HG03442 (cell line): ENCODE measurements at regions not wholly inside any gene's neighbourhood (a gene's known extent, or its start where the extent isn't known, plus 50 kb on each side); places are given as distances from the start of the nearest gene placed in this dataset.

Experiments used
- ATAC-seq: cut with Tn5 transposase; IDR thresholded peaks from one replicate; pipeline ENCODE4 v1.9.1; 2021; ENCODE audit warnings: mild to moderate bottlenecking, moderate library complexity; ENCODE audit not compliant: unreplicated experiment

GRCh38 chr12:97082029-97082428 lies 175.0 kb downstream of the NEDD1 start:
- no peak for ATAC-seq

DNA sequence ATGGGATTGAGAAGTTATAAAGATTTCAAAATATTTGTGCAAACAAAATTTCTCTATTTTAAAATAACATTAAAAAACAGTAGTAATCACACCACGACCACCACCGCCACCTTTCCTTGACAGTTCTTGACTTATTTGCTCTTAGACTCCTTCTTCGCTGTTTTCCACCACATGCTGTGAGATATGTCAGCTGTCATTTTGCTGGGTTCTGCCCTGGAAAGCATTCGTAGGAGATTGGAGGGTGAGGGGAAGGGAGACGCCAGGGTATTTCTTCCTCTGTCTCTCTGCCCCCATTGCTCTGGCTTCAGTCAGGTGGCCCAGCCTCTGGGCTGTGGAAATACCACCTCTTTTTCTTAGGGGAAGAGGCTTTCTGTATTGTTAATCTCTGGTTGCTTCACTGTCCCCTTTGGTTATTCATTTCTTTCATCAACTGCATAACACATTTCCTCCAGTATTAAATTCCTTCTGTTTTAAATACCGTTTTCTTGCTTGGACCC lies 186.2 kb downstream of the NEDD1 start:
- no peak for ATAC-seq

DNA sequence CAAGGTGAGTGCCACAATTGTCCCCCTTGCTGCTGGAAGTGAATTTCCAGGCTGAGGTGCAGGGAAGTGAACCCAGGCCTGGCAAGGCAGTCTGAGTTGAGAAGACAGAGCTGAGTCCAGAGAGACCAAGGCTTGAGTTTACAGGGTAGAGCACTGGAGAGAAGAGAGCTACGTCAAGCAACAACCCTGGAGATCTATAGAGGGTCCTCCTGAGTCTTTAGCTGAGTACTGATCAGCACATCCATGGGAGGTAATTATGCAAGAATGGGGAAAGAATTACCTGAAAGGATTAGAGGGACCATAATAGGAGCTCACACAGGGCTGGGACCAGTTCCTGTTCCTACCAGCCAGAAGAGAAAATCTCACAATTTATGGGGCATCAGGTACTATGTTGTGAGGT lies 190.7 kb downstream of the NEDD1 start:
- no peak for ATAC-seq

DNA sequence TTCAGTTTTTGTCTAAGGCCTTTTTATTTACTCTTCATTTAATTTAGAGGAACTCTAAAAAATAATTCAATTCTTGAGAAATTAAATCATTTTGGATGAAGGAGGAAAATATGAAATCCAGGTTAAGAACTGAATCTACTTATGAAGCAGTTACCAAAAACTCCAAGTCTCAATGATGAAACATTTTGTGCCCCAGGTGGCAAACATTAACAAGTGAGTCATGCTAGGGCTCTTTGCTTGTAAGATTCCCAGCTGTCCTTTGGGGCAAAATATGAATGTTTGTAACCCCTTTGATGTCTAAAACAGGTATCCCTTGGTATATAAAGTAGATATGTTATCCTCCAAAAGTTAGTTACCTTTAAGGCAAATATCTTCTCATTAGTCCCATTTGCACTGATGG lies 202.4 kb downstream of the NEDD1 start:
- no peak for ATAC-seq

- no peak for ATAC-seq
Observed at GRCh38 chr12:97112136-97112535, 205.1 kb downstream of the NEDD1 start.

DNA sequence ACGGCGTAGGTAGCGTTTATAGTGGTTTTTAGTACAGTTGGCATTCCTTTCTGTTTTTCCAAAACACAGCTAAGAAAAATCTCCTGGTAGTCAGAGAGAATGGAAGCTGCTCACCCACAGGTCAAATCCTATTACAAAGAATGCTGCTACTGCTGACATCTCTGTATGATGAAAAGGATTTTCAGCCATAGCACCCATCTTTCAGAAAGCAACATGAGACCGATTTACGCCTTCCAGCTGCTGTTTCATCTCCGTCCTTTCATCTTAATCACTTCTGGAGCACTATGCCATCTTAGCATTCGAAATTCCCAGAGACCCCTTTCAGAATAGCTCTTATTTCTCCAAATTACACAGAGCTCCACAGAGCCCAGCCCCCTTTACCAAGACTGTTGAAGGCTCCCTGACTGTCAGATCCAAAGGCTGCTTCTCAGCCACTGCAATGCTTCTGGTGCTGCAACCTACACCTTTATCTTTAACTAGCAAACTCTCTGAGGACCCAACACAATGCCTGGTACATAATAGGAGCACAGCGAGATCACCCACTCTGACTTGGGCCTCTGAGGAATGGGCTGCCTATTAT lies 211.8 kb downstream of the NEDD1 start:
- ATAC-seq = no peak

GRCh38 chr12:97127061-97127460 lies 220.0 kb downstream of the NEDD1 start:
- ATAC-seq = no peak

- ATAC-seq = no peak
Observed at GRCh38 chr12:97131220-97131981, 224.3 kb downstream of the NEDD1 start.

DNA sequence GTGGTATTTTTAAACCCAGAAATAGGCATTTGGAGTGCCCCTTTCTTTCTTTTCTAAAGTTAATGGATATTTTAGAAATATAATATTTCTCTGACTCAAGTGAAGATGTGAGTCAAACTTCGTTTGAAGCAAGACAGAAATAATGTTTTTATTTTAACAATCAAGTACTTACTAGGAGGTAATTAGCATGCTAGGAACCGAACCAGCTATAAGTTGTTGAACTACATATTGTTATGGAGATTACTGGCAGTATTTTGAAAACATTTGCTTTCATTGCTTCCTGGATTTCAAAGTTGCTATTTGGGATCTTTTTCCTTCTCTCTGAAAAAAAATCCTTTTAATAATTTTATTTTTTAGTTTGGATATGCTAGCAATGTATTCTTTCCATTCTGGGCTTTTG lies 225.2 kb downstream of the NEDD1 start:
- no peak for ATAC-seq

DNA sequence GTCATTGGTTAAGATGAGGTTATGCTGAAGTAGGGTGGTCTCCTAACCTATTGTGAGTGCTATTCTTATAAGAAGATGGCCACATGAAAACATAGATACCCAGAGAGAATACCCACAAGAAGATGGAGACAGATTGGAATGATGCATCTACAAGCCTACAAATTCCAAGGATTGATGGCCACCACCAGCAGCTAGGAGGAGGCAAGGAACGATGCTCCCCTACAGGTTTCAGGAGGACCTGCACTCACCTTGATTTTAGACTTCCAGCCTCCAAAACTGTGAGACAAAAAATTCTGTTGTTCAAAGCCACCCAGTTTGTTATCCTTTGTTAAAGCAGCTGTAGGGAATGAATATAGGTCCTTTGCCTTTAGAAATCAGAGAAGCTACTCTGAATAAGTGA lies 227.4 kb downstream of the NEDD1 start:
- ATAC-seq = no peak

- ATAC-seq = no peak
Observed at GRCh38 chr12:97140355-97140754, 233.3 kb downstream of the NEDD1 start.

- no peak for ATAC-seq
Observed at GRCh38 chr12:97142737-97143410, 235.8 kb downstream of the NEDD1 start.

- ATAC-seq = peak; percentile 100
Observed at GRCh38 chr12:97148941-97149559, 242.0 kb downstream of the NEDD1 start.

DNA sequence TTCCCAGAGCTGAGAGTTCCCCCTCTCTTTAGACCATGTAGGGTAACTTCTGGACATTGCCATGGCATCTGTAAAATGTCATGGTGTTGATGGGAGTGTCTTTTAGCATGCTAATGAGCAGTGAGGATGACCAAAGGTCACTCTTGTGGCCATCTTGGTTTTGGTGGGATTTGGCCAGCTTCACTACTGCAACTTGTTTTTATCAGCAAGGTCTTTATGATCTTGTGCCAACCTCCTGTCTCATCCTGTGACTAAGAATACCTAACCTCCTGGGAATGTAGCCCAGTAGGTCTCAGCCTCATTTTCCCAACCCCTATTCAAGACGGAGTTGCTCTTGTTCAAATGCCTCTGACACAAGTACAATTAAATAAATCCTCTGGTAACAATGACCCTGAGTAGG lies 244.4 kb downstream of the NEDD1 start:
- no peak for ATAC-seq

DNA sequence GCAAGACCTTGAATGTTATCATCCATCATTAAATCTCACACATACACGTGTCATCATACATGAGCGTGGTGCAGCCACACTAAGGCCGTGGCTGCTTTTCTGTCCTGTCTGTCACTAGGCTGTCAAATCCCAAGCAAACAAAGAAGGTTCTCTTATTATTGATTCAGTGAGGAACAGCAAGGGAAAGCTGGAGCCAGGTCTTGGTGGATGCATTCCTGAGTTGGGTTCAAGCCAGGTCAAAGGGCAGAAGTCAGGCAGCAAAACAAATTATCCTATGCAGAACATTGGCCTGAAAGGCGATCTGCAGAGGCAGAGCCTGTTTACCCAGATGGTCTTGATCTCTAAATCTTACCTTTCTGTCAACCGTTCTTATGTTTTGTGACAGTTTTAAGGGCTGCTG lies 252.3 kb downstream of the NEDD1 start:
- no peak for ATAC-seq

- ATAC-seq = no peak
Observed at GRCh38 chr12:97160277-97160676, 253.2 kb downstream of the NEDD1 start.

DNA sequence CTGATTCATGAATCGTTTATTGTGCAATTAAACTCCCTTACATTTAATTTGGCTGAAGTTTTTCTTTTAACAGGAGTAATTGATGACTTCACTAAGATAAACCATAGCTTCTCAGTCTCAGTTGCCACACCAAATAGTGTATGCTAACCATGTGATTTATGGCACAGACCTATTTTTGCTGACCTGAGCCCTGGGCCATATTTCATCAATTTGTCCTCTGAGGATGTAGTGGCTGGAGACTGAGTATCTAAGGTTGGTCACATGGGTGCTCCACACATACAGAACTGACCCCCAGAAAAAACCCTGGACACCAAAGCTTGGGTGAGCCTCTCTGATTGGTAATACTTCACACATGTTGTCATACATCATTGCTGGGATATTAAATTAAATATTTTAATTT lies 255.1 kb downstream of the NEDD1 start:
- ATAC-seq = no peak

GRCh38 chr12:97164936-97165335 lies 257.9 kb downstream of the NEDD1 start:
- no peak for ATAC-seq

GRCh38 chr12:97167598-97167997 lies 260.5 kb downstream of the NEDD1 start:
- ATAC-seq = peak; percentile 47

- no peak for ATAC-seq
Observed at GRCh38 chr12:97168804-97169203, 261.7 kb downstream of the NEDD1 start.

DNA sequence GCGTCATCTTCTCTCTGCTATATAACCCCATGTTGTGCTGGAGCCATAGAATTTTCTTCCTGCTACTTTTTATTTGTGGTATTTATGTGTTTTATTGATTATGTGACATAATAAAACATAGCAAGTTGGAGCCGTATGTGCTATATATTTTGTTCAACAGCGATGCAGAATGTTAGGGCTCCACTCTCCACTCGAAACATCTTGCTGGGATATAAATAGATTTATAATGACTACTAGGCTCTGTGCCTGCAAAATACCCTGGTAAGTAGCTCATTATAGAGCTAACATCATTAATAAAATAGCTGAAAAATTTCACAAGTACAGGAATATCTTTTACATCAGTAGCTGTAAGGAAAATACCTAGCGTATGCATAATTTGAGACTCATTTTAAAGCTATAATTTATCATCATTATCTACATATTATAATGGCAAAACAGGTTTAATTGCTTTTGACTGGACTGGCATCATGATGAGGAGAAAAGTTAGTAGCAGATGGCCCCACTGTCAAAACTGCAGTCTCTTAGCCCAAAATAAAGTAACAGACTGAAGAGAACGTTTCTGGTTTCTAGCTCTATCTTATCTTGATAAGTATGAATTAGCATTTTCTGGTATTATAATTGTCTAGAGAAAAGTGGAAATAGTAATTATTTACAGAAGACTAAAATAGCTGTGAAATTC lies 263.0 kb downstream of the NEDD1 start:
- ATAC-seq = no peak
